Thyroid gland (tissue), 4 donors: ENCODE measurements at regions not wholly inside any gene's neighbourhood (a gene's known extent, or its start where the extent isn't known, plus 50 kb on each side); places are given as distances from the start of the nearest gene placed in this dataset.

Experiments used
- POLR2A ChIP-seq, 2 donors: fragments of 450-650 bp; IDR thresholded peaks; one replicate each; pipeline ENCODE4 v1.6.1; 2017; ENCODE audit warnings: antibody characterized with exemption in 2 of 2, mild to moderate bottlenecking in 2 of 2, moderate library complexity in 1 of 2
- TF ChIP-seq, protein P1 (sequence below), 6 experiments: fragments of 200-600 bp in 3 of 6; fragments of 450-650 bp in 3 of 6; sonication (generic) in 3 of 6; IDR thresholded peaks; one replicate each; pipeline ENCODE4 v1.5.1; 2016 to 2019; ENCODE audit warnings: antibody characterized with exemption in 6 of 6, mild to moderate bottlenecking in 2 of 6, inconsistent platforms in 1 of 6, moderate library complexity in 1 of 6

DNA sequence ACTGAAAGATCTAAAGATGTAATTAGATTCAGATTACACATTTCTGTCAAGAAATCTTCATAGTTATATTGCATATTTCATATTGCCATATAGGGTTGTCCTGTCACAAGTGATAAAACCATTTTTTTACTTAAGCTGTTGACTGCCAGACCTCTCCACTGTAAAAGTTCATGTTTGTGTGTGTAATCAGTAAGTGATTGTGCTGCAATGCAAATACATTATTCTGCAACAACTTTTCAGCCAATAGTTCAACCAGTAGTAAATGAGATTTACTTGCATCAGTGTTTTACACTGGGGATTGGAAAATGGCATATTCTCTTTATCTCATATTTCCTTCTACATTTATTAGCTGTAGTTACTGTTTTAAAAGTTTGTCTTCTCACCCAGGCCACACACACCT, 603.9 kb upstream of the RORB start:
- TF ChIP-seq, protein P1, sequence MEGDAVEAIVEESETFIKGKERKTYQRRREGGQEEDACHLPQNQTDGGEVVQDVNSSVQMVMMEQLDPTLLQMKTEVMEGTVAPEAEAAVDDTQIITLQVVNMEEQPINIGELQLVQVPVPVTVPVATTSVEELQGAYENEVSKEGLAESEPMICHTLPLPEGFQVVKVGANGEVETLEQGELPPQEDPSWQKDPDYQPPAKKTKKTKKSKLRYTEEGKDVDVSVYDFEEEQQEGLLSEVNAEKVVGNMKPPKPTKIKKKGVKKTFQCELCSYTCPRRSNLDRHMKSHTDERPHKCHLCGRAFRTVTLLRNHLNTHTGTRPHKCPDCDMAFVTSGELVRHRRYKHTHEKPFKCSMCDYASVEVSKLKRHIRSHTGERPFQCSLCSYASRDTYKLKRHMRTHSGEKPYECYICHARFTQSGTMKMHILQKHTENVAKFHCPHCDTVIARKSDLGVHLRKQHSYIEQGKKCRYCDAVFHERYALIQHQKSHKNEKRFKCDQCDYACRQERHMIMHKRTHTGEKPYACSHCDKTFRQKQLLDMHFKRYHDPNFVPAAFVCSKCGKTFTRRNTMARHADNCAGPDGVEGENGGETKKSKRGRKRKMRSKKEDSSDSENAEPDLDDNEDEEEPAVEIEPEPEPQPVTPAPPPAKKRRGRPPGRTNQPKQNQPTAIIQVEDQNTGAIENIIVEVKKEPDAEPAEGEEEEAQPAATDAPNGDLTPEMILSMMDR (IDR thresholded peaks at IDR 0.05), result no peak
- TF ChIP-seq POLR2A (IDR thresholded peaks at IDR 0.05), result no peak
